Testis (tissue), 2 donors: ENCODE measurements at regions not wholly inside any gene's neighbourhood (a gene's known extent, or its start where the extent isn't known, plus 50 kb on each side); places are given as distances from the start of the nearest gene placed in this dataset.

Experiments used
- DNase-seq: peaks from one replicate; pipeline ENCODE4 v3.0.0-alpha.2; 2019
- H3K27ac ChIP-seq, 2 donors: fragments of 200-600 bp; sonication (generic); one replicate each; pipeline ENCODE4 v1.5.1; 2019
- H3K27me3 ChIP-seq: fragments of 200-600 bp; sonication (generic); one replicate; pipeline ENCODE4 v1.5.1; 2019
- H3K36me3 ChIP-seq: fragments of 200-600 bp; sonication (generic); one replicate; pipeline ENCODE4 v1.5.1; 2017; ENCODE audit warnings: low read depth; ENCODE audit errors: missing control alignments
- H3K4me1 ChIP-seq: fragments of 200-600 bp; sonication (generic); one replicate; pipeline ENCODE4 v1.5.1; 2019
- H3K4me3 ChIP-seq, 2 donors: fragments of 200-600 bp; sonication (generic); one replicate each; pipeline ENCODE4 v1.5.1; 2017 to 2019
- H3K9me3 ChIP-seq: fragments of 200-600 bp; sonication (generic); one replicate; pipeline ENCODE4 v1.5.1; 2017
- POLR2A ChIP-seq: fragments of 450-650 bp; IDR thresholded peaks from one replicate; pipeline ENCODE4 v1.6.1; 2017; ENCODE audit warnings: antibody characterized with exemption, mild to moderate bottlenecking, moderate library complexity
- WGBS, 2 donors: methylation state at CpG; one replicate each; pipeline ENCODE4 v1.1.5; 2018; 5-methylcytosine and 5-hydroxymethylcytosine counted together
- intact Hi-C: fragments of 100-400 bp; cut with DNase I; formaldehyde crosslinking; loops from one replicate; pipeline ENCODE4 v1.15.1; 2023; ENCODE audit warnings: low total_unique reads
- TF ChIP-seq, protein P1 (sequence below), 3 experiments: fragments of 450-650 bp in 2 of 3; fragments of 200-600 bp in 1 of 3; sonication (generic) in 1 of 3; IDR thresholded peaks; one replicate each; pipeline ENCODE4 v1.5.1; 2016 to 2019; ENCODE audit warnings: antibody characterized with exemption in 3 of 3, mild to moderate bottlenecking in 2 of 3, moderate library complexity in 1 of 3

GRCh38 chr4:99755223-99755944 is 61.2 kb upstream of the DAPP1 start:
- H3K4me3 ChIP-seq = no peak overlapping the region
- intact Hi-C loops = no loop called here
- WGBS, 2 donors = 76 to 80% methylated on average over 2 of the region's 2 CpGs
- DNase-seq = no peak
- H3K27me3 ChIP-seq = no peaks in the 10 kb centered on the region
- no peaks in the 10 kb centered on the region for H3K9me3 ChIP-seq
- no peaks in the 10 kb centered on the region for H3K4me1 ChIP-seq
- no peak overlapping the region for H3K27ac ChIP-seq
- no peaks in the 10 kb centered on the region for H3K36me3 ChIP-seq
- TF ChIP-seq, protein P1, sequence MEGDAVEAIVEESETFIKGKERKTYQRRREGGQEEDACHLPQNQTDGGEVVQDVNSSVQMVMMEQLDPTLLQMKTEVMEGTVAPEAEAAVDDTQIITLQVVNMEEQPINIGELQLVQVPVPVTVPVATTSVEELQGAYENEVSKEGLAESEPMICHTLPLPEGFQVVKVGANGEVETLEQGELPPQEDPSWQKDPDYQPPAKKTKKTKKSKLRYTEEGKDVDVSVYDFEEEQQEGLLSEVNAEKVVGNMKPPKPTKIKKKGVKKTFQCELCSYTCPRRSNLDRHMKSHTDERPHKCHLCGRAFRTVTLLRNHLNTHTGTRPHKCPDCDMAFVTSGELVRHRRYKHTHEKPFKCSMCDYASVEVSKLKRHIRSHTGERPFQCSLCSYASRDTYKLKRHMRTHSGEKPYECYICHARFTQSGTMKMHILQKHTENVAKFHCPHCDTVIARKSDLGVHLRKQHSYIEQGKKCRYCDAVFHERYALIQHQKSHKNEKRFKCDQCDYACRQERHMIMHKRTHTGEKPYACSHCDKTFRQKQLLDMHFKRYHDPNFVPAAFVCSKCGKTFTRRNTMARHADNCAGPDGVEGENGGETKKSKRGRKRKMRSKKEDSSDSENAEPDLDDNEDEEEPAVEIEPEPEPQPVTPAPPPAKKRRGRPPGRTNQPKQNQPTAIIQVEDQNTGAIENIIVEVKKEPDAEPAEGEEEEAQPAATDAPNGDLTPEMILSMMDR (IDR thresholded peaks at IDR 0.05) = no peak
- no peak for TF ChIP-seq POLR2A

DNA sequence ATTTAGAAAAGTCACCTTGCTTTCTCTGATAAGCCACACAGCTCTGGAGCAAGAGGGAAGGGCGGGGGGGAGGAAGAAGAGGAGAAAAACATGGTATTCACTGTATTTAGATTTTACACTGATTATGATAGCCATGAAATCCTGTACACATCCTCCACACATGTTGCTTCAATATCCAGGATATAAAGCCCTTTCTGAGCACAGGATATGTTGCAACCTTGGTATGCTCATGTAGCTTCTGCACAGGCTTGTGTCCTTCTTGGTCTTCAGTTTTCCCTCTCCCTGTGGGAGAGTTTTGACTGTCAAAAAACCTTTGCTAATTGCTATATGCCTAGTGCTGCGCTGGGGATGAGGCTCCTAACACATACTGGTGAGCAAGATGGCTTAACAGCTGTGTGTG is 61.9 kb upstream of the DAPP1 start:
- no peak for DNase-seq
- TF ChIP-seq, protein P1 (IDR thresholded peaks at IDR 0.05) = no peak
- TF ChIP-seq POLR2A = no peak
- WGBS, 2 donors = 71 to 89% methylated on average over 2 of the region's 2 CpGs
- no peaks in the 10 kb centered on the region for H3K36me3 ChIP-seq
- H3K4me1 ChIP-seq = no peaks in the 10 kb centered on the region
- intact Hi-C loops = no loop called here
- H3K27me3 ChIP-seq = no peaks in the 10 kb centered on the region
- H3K9me3 ChIP-seq = no peaks in the 10 kb centered on the region
- no peak overlapping the region for H3K4me3 ChIP-seq
- no peak overlapping the region for H3K27ac ChIP-seq

DNA sequence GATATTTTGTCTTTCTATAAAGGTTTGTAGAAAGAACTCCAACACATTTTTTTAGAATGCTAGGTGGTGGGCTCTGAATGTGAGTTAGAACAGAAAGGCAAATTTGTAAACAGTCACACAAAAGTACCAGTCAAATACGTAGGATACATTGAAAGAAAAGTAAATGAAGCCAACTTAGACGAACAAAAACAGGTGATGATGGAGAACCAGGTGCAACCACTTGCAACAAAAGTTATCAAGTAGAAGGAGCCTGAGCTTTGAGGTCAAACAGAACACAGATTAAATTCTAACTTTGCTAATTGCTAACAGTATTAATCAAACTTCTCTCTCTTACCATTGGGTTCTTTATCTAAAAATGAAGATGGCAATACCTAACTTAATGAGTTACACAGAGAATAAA is 62.7 kb upstream of the DAPP1 start:
- TF ChIP-seq, protein P1 (IDR thresholded peaks at IDR 0.05) = no peak
- TF ChIP-seq POLR2A = no peak
- Histone ChIP-seq H3K27ac (no peak overlapping the region), H3K9me3 (no peaks in the 10 kb centered on the region), H3K27me3 (no peaks in the 10 kb centered on the region), H3K4me3 (no peak overlapping the region), H3K4me1 (no peaks in the 10 kb centered on the region), H3K36me3 (no peaks in the 10 kb centered on the region)
- DNase-seq = no peak
- intact Hi-C loops = no loop called here
- WGBS, 2 donors = 77 to 88% methylated on average over 2 of the region's 2 CpGs

DNA sequence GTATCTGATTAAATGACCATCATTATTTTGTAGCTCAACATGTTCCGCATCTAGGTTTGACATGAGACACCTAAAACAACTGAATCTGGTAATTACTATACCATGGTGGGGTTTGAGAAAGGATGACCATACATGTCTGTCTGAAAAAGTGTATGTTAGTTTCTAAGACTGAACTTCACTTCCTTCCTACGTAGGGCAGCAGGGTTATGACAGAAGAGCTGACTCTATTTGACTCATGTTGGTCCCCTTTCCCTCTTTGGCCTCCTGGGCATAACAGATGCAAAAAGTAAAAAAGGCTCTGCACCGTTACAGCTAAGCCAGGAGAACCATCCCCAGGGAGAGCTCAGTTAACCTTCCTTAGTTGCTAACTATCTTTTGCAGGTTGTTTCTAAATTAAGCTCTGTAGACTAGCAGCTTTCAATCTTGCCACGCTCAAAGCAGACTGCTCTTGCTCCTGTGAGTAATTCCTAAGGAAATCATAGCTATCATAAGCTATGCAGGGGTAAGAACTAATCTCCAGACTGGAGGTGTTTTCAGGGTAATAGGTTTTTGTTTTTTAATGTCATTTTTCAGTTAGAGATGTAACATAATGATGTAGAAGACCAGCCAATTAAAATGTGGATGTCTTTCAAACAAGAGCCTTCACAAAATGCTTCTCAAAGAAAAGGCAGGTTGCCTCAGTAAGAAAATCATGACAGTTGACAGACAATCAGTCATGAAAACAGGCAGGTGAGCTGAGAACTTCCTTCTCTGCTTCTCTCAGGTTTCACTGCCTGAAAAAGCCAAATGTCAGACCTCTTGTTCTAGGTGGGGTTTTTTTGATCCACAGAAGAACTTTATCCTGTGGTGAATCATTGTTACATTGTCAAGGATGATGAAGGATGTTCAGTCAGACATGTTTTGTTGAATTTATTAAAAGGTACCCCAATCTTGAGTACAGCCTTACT is 66.9 kb upstream of the DAPP1 start:
- WGBS, 2 donors = 90 to 91% methylated on average over 4 of the region's 4 CpGs
- H3K27ac ChIP-seq = no peak overlapping the region
- no peak for DNase-seq
- no peaks in the 10 kb centered on the region for H3K27me3 ChIP-seq
- no peak for TF ChIP-seq POLR2A
- H3K4me3 ChIP-seq = no peak overlapping the region
- H3K9me3 ChIP-seq = no peaks in the 10 kb centered on the region
- H3K4me1 ChIP-seq = no peaks in the 10 kb centered on the region
- no peaks in the 10 kb centered on the region for H3K36me3 ChIP-seq
- intact Hi-C loops = no loop called here

DNA sequence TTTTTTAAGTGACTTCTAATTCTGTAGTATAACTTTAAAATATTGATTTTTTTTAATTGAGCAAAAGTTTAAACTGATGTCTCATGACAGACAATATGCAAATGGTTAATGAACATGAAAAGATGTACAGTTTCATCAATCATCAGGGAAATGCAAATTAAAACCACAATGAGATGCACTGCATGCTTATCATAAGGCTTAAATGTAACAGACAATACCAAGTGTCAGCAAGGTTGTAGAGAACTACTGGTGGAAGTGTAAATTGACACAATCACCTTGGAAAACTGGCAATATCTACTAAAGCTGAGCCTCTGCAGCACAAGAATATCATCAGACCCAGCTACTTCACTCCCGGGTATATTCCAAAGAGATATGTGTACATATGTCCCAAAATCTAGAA is 70.2 kb upstream of the DAPP1 start:
- WGBS, 2 donors = 79 to 98% methylated on average over 1 of the region's 1 CpG
- Histone ChIP-seq H3K9me3 (no peaks in the 10 kb centered on the region), H3K27me3 (no peaks in the 10 kb centered on the region), H3K4me3 (no peak overlapping the region), H3K27ac (no peak overlapping the region), H3K4me1 (no peaks in the 10 kb centered on the region), H3K36me3 (no peaks in the 10 kb centered on the region)
- TF ChIP-seq, protein P1 (IDR thresholded peaks at IDR 0.05) = no peak
- TF ChIP-seq POLR2A = no peak
- intact Hi-C loops = no loop called here
- no peak for DNase-seq
